ENCODE measurements at regions not wholly inside any gene's neighbourhood (a gene's known extent, or its start where the extent isn't known, plus 50 kb on each side); places are given as distances from the start of the nearest gene placed in this dataset.
"Not testable (repeated sequence)": the region's sequence is repeated elsewhere in the genome, so short reads cannot be mapped to it uniquely, and the experiment has no call there.

- no peak for DNase-seq
Measured at GRCh38 chr5:27491047-27491446, 452.7 kb upstream of the CDH9 start.

GRCh38 chr5:27489701-27490100 lies 451.3 kb upstream of the CDH9 start:
- DNase-seq, result no peak

GRCh38 chr5:27482663-27483062 lies 444.3 kb upstream of the CDH9 start:
- DNase-seq, result no peak

DNA sequence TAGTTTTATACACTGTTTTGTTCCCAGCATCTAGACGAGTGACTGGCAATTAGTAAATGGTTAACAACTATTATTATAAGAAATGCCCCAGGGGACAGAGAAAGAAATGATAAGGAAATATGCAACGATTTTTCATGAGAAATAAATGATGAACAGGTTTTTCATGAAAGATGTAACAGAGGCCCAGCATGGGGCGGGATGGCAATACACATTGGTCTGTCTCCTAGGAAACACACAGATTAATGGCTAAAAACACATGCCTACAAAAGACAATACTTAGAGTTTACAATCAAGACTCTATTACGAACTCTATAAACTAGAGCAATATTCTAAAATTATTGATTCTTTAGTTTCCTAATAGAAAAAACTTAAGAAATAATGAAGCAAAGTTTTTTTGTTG lies 441.5 kb upstream of the CDH9 start:
- no peak for DNase-seq

GRCh38 chr5:27477550-27477949 lies 439.2 kb upstream of the CDH9 start:
- DNase-seq, result no peak

- DNase-seq, result no peak
Measured at GRCh38 chr5:27476356-27476988, 438.1 kb upstream of the CDH9 start.

GRCh38 chr5:27475063-27475462 lies 436.7 kb upstream of the CDH9 start:
- DNase-seq, result no peak

DNA sequence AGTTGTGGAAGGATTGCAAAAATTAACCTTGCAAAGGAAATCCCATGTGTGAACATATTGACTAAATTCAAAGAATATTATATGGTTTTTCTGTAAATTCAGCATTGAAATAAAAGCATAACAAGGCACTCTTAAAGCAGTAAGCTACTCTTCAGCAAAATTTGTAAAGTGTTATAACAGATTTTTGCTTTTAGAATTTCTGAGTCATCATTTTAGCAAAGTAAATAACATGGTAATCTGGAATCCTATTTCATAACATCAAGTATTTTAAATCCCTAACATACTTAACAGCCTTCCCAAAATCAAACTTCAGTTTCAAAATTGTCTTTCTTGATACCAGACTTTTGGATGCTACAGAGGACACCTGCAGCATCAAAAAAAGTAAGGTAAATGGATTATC lies 436.0 kb upstream of the CDH9 start:
- DNase-seq, result no peak

GRCh38 chr5:27474047-27474309 lies 435.6 kb upstream of the CDH9 start:
- no peak for DNase-seq

DNA sequence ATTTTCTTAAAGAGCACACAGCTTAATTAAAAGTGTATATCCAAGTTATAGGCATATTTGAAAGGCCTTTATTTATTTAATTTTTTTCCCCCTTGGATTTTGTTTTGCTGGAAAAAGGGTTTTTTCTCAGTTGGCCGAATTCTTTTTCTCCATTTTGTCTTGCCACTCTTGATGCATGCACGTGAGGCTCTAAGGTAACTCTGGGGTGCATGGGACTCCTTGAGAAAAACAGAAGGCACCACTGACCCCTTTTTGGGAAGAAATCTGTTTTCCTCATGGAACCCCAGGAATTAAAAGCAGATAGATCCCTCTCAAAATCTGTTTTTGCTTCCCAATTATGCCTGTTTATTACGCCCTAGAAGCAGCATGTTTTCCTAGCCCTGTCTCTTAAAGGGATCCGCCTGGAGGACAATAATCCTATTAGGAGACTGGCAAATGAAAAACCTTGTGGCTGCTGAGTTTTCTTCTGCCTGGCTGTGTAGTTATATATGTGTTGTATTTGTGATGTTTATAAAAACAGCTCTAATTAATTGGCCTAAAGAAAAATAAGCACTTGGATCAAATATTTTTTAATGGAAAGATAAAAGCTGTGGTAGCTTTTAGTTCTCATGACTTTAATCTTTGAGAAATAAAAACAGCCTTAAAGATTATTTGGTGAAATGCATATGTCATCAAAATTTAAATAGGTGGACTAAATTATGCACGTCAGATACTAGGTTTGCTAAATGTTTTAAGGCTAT lies 435.1 kb upstream of the CDH9 start:
- no peak for DNase-seq

GRCh38 chr5:27472871-27473270 lies 434.5 kb upstream of the CDH9 start:
- DNase-seq, result no peak

DNA sequence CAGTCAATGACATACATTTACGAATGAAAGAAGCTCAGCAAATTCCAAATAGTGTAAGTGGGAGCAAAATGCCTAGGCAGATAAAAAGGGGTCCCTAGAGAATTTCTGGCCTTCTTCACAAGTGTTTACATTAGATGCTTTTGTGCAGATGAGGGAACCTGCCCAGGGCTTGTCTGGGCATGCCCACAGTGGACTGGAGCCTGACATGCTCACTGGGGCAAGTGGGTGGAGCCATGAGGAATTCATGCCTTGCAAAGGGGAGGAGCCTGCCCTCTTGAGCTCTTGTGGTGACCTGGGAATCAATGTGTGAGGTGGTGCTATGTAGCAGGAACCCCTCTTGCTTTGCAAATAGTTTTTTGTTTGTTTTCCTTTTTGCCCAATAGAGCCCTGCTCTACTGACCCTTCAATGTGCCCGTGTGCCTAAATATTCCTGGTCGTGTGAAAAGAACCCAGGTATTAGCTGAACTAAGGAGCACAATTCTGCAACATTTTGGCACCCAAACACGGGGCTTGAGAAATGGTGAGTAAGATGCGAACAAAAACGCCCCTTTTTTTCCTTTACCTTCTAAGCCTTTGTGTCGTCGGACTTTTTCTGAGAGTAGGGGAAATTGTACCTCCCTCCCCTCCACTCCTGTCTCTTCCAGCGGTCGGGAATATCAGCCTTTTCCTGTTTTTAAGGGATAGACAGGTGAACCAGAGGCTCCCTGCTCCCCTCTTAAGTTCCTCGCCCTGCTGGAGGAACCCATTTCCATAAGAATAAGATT lies 433.8 kb upstream of the CDH9 start:
- DNase-seq, result no peak

GRCh38 chr5:27466959-27467358 lies 428.6 kb upstream of the CDH9 start:
- DNase-seq, result no peak

- DNase-seq, result no peak
Measured at GRCh38 chr5:27465140-27465539, 426.8 kb upstream of the CDH9 start.

DNA sequence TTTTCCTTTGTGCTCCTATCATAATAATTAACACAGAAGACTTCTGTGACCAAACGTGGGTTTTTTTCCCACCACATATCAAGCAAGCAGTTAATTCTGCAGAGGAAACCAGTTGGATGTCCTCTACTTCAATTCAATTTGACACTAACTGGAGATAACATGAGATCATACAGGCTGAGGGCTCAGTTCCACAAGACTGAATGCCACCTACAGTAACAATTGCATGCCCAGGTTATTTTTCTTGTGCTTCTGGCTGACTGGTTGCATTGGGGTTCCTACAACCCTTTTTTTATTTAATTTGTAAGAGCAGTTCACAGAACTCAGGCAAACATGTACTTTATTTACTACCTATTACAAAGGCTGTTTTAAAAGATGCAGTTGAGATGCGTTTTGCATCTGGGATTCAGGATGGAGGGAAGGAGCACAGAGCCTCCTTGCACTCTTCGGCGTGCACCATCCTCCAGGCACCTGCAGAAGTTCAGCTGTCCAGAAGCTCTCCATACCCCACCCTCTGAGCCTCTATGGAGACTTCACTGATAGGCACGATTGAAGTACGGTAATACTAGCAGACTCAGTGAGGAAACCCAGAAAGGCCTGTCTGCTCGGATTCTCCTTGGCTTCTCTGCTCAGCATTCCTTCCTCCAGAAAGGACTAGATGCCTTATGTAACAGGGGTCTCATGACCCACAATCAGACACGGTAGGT lies 425.2 kb upstream of the CDH9 start:
- DNase-seq, result no peak

DNA sequence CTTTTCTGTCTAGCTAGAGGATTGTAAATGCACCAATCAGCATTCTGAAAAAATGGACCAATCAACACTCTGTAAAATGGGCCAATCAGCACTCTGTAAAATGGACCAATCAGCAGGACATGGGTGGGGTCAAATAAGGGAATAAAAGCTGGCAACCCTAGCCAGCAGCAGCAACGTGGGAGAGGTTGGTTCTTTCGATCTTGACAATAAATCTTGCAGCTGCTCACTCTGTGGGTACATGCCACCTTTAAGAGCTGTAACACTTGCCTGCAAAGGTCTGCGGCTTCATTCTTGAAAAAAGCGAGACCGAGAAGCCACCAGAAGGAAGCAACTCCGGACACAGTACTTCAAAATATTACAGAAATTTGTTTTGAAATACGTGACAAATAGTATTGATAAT lies 424.6 kb upstream of the CDH9 start:
- no peak for DNase-seq

- no peak for DNase-seq
Measured at GRCh38 chr5:27458287-27458686, 419.9 kb upstream of the CDH9 start.

- no peak for DNase-seq
Measured at GRCh38 chr5:27451377-27451776, 413.0 kb upstream of the CDH9 start.

DNA sequence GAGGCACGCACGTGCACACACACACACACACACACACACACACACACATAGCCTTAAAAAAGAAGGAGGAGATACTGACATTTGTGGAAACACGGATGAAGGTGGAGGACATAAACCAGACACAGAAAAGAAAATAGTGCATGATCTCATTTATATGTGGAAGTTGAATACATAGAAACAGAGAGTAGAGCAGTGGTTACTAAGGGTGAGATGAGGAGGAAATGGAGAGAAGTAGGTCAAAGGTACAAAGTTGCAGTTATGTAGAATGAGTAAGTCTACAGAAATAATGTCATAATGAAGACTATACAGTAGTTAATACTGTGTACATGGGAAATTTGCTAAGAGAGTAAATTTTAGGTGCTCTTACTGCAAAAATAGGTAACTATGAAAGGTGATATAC lies 412.2 kb upstream of the CDH9 start:
- no peak for DNase-seq

- not testable (repeated sequence) for DNase-seq
Measured at GRCh38 chr5:27439383-27439782, 401.0 kb upstream of the CDH9 start.

- DNase-seq, result no peak
Measured at GRCh38 chr5:27437594-27438200, 399.3 kb upstream of the CDH9 start.

DNA sequence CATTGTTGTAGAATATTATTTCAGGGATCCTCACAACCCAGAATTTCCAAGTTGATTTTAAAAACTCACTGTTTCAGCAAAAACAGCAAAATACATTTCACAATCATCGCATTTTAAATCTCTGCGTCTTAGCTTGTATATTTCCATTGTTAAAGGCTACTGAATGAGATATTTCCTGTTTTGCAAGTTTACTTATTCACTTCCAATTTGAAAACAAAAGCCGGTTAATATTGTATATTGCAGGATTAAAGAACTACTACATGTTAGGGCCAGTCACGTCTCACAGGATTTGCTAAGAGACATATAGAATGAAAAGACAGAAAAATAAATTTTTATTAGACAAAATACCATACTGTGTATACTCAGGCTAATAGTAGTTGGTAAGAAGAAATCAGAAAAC lies 395.9 kb upstream of the CDH9 start:
- DNase-seq, result no peak

DNA sequence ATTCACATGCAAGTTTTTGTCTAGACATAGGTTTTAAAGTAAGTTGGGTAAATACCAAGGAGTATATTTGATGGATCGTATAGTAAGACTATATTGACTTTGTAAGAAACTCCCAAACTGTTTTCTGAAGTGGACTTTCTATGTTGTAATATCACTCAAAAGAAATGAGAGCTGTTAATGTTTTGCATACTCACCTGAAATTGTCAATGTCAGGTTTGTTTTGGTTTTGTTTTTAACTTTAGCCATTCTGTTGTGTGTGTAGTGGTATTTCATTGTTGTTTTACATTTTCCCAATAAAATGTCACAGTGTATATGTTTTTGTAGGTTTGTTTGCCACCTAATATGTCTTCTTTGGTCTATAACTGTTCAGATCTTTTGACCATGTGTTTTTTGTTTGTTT lies 375.7 kb upstream of the CDH9 start:
- no peak for DNase-seq
